ENCODE measurements at regions not wholly inside any gene's neighbourhood (a gene's known extent, or its start where the extent isn't known, plus 50 kb on each side); places are given as distances from the start of the nearest gene placed in this dataset.

GRCh38 chr1:209063767-209064659 lies 519.5 kb upstream of the CAMK1G start:
- no peak for TF ChIP-seq CTCF (conservative IDR thresholded peaks at IDR 0.05; ENCODE audit: low read depth in 2 of 2)
- no peak for TF ChIP-seq POLR2AphosphoS5 (IDR thresholded peaks at IDR 0.05; ENCODE audit: low read depth)
- no peak for TF ChIP-seq REST (IDR thresholded peaks at IDR 0.05; ENCODE audit: unreplicated experiment)
- TF ChIP-seq EZH2phosphoT487 (IDR thresholded peaks at IDR 0.05; ENCODE audit: unreplicated experiment) = no peak
- TF ChIP-seq EZH2 (IDR thresholded peaks at IDR 0.05; ENCODE audit: low read depth, unreplicated experiment) = no peak
- TF ChIP-seq ZNF331 (CRISPR knock-in tag; IDR thresholded peaks at IDR 0.05; ENCODE audit: low read depth) = no peak
- TF ChIP-seq ZNF462 (CRISPR knock-in tag; IDR thresholded peaks at IDR 0.05) = no peak
- no peak for TF ChIP-seq NANOG (IDR thresholded peaks at IDR 0.05; ENCODE audit: borderline replicate concordance)
- TF ChIP-seq, protein P1, sequence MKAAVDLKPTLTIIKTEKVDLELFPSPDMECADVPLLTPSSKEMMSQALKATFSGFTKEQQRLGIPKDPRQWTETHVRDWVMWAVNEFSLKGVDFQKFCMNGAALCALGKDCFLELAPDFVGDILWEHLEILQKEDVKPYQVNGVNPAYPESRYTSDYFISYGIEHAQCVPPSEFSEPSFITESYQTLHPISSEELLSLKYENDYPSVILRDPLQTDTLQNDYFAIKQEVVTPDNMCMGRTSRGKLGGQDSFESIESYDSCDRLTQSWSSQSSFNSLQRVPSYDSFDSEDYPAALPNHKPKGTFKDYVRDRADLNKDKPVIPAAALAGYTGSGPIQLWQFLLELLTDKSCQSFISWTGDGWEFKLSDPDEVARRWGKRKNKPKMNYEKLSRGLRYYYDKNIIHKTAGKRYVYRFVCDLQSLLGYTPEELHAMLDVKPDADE (IDR thresholded peaks at IDR 0.05) = no peak
- TF ChIP-seq JUNB (IDR thresholded peaks at IDR 0.05; ENCODE audit: unreplicated experiment) = no peak
- no peak for TF ChIP-seq STAT1 (IDR thresholded peaks at IDR 0.05; ENCODE audit: unreplicated experiment)
- TF ChIP-seq CREB1 (CRISPR knock-in tag; IDR thresholded peaks at IDR 0.05; ENCODE audit: low read depth) = no peak

All from GM23338 (cell line).